IMR-90 (cell line): ENCODE measurements at regions not wholly inside any gene's neighbourhood (a gene's known extent, or its start where the extent isn't known, plus 50 kb on each side); places are given as distances from the start of the nearest gene placed in this dataset.

Source experiments
- ATAC-seq: fragments of 200-7000 bp; cut with Tn5 transposase; 2 replicates; pipeline ENCODE4 v1.9.1; 2020; ENCODE audit warnings: low read depth, mild to moderate bottlenecking, moderate library complexity
- BruUV-seq: library from RNA; stranded (reverse); fragments of 400-500 nt; replicated peaks from 2 replicates; lab custom pipeline; 2021; lab: Mats Ljungman, UMichigan
- CTCF ChIA-PET: fragments of 300-600 bp; formaldehyde crosslinking; extraction: SDS; loops from one replicate; lab custom pipeline; 2021; ENCODE audit warnings: antibody characterized with exemption; lab: Yijun Ruan, JAX
- POLR2A ChIA-PET: fragments of 300-600 bp; sonication (Branson Sonifier 250); formaldehyde crosslinking; loops from one replicate; lab custom pipeline; 2022; ENCODE audit warnings: antibody characterized with exemption; ENCODE audit not compliant: unreplicated experiment; lab: Charles Lee
- DNase-seq: peaks from one replicate; pipeline ENCODE4 v3.0.0; 2013
- H2AFZ ChIP-seq: replicated peaks from 2 replicates; pipeline ENCODE3; 2013; ENCODE audit warnings: low read length, mild to moderate bottlenecking; ENCODE audit not compliant: poor library complexity
- H2AK5ac ChIP-seq: 2 replicates; pipeline ENCODE4 v1.6.1; 2013; ENCODE audit warnings: low read depth, low read length, inconsistent platforms
- H2AK9ac ChIP-seq: replicated peaks from 2 replicates; pipeline ENCODE3; 2013; ENCODE audit warnings: mild to moderate bottlenecking, low read depth, low read length, moderate library complexity; ENCODE audit not compliant: poor library complexity
- H2BK120ac ChIP-seq: 2 replicates; pipeline ENCODE4 v1.6.1; 2013; ENCODE audit warnings: low read depth, low read length, inconsistent platforms
- H2BK15ac ChIP-seq: 3 replicates; pipeline ENCODE4 v1.6.1; 2013; ENCODE audit warnings: low read depth, low read length, inconsistent platforms
- H2BK20ac ChIP-seq: 2 replicates; pipeline ENCODE4 v1.6.1; 2013; ENCODE audit warnings: low read depth, mild to moderate bottlenecking, inconsistent platforms, low read length, moderate library complexity
- H2BK5ac ChIP-seq: 2 replicates; pipeline ENCODE4 v1.6.1; 2013; ENCODE audit warnings: mild to moderate bottlenecking, low read depth, low read length, inconsistent platforms; ENCODE audit not compliant: poor library complexity, severe bottlenecking
- H3K14ac ChIP-seq: replicated peaks from 2 replicates; pipeline ENCODE4 v1.6.1; 2013; ENCODE audit warnings: low read depth, low read length, inconsistent platforms
- H3K18ac ChIP-seq: 2 replicates; pipeline ENCODE4 v1.6.1; 2013; ENCODE audit warnings: low read depth, low read length, control low read depth
- H3K23ac ChIP-seq: 2 replicates; pipeline ENCODE4 v1.6.1; 2013; ENCODE audit warnings: low read depth, low read length, inconsistent platforms
- H3K27ac ChIP-seq: 2 replicates; pipeline ENCODE4 v1.5.1; 2013; ENCODE audit warnings: mild to moderate bottlenecking, control low read depth, low read length; ENCODE audit not compliant: insufficient read depth
- H3K27me3 ChIP-seq: 2 replicates; pipeline ENCODE4 v1.6.1; 2013; ENCODE audit warnings: low read length; ENCODE audit not compliant: control insufficient read depth, insufficient read depth
- H3K36me3 ChIP-seq: 2 replicates; pipeline ENCODE4 v1.6.1; 2013; ENCODE audit warnings: low read length, mixed read lengths; ENCODE audit not compliant: control insufficient read depth, insufficient read depth
- H3K4ac ChIP-seq: 2 replicates; pipeline ENCODE4 v1.6.1; 2013; ENCODE audit warnings: low read depth, low read length, inconsistent platforms
- H3K4me1 ChIP-seq: 2 replicates; pipeline ENCODE4 v1.6.1; 2013; ENCODE audit warnings: low read length, mixed read lengths; ENCODE audit not compliant: control insufficient read depth, insufficient read depth
- H3K4me2 ChIP-seq: 2 replicates; pipeline ENCODE4 v1.6.1; 2013; ENCODE audit warnings: low read depth, mild to moderate bottlenecking, control low read depth, low read length, moderate library complexity
- H3K4me3 ChIP-seq: 2 replicates; pipeline ENCODE4 v1.5.1; 2013; ENCODE audit warnings: low read depth, mild to moderate bottlenecking, control low read depth, low read length, moderate library complexity; ENCODE audit not compliant: insufficient read depth
- H3K56ac ChIP-seq: 2 replicates; pipeline ENCODE4 v1.6.1; 2013; ENCODE audit warnings: low read length, inconsistent platforms; ENCODE audit not compliant: insufficient read depth; ENCODE audit errors: extremely low read depth
- H3K79me1 ChIP-seq, 2 experiments: 2 replicates each; pipeline ENCODE4 v1.6.1; 2013; ENCODE audit warnings: low read length in 2 of 2, inconsistent platforms in 1 of 2, low read depth in 1 of 2
- H3K9ac ChIP-seq: 2 replicates; pipeline ENCODE4 v1.6.1; 2013; ENCODE audit warnings: low read depth, low read length, control low read depth
- H3K9me1 ChIP-seq: 2 replicates; pipeline ENCODE4 v1.6.1; 2013; ENCODE audit warnings: low read length, inconsistent platforms; ENCODE audit not compliant: insufficient read depth
- H3K9me3 ChIP-seq: 2 replicates; pipeline ENCODE4 v1.6.1; 2013; ENCODE audit warnings: low read length; ENCODE audit not compliant: control insufficient read depth, insufficient read depth
- H4K20me1 ChIP-seq: 2 replicates; pipeline ENCODE4 v1.6.1; 2013; ENCODE audit warnings: low read length, inconsistent platforms; ENCODE audit not compliant: insufficient read depth
- H4K5ac ChIP-seq: 2 replicates; pipeline ENCODE4 v1.6.1; 2013; ENCODE audit warnings: mild to moderate bottlenecking, low read depth, low read length, control low read depth
- H4K8ac ChIP-seq, 2 experiments: 2 replicates each; pipeline ENCODE4 v1.6.1; 2013; ENCODE audit warnings: low read depth in 2 of 2, low read length in 2 of 2, control low read depth in 1 of 2, inconsistent platforms in 1 of 2
- H4K91ac ChIP-seq: 2 replicates; pipeline ENCODE4 v1.6.1; 2013; ENCODE audit warnings: low read depth, low read length, inconsistent platforms; ENCODE audit not compliant: insufficient read depth
- BHLHE40 ChIP-seq: fragments of 150-350 bp; IDR thresholded peaks from 2 replicates; pipeline ENCODE4 v1.6.1; 2016; ENCODE audit warnings: mild to moderate bottlenecking, low read depth, low read length
- CEBPB ChIP-seq: IDR thresholded peaks from 2 replicates; pipeline ENCODE4 v1.6.1; 2012; ENCODE audit warnings: low read depth, low read length, improper control_type of control experiment
- MXI1 ChIP-seq: IDR thresholded peaks from 2 replicates; pipeline ENCODE4 v1.6.1; 2012; ENCODE audit warnings: low read depth, mild to moderate bottlenecking, low read length, moderate library complexity, borderline replicate concordance
- NFE2L2 ChIP-seq: fragments of 150-350 bp; IDR thresholded peaks from 2 replicates; pipeline ENCODE4 v1.6.1; 2016; ENCODE audit warnings: low read depth, mild to moderate bottlenecking, low read length
- POLR2A ChIP-seq: IDR thresholded peaks from 2 replicates; pipeline ENCODE4 v1.6.1; 2012; ENCODE audit warnings: mild to moderate bottlenecking, low read depth, low read length
- RCOR1 ChIP-seq: IDR thresholded peaks from 2 replicates; pipeline ENCODE4 v1.6.1; 2012; ENCODE audit warnings: mild to moderate bottlenecking, low read length, improper control_type of control experiment; ENCODE audit not compliant: insufficient replicate concordance
- RFX5 ChIP-seq: IDR thresholded peaks from 2 replicates; pipeline ENCODE4 v1.8.0; 2012; ENCODE audit warnings: low read depth, mild to moderate bottlenecking, low read length, moderate library complexity
- WGBS, 2 experiments: methylation state at CpG; one replicate each; pipeline versions ENCODE4 v1.1.5 to v1.1.7; 2013; ENCODE audit warnings: missing lambda C conversion rate in 2 of 2; ENCODE audit not compliant: insufficient read length in 1 of 2; ENCODE audit errors: extremely low coverage in 2 of 2; 5-methylcytosine and 5-hydroxymethylcytosine counted together
- dilution Hi-C: fragments of 300-500 bp; cut with HindIII; formaldehyde crosslinking; loops from one replicate; pipeline ENCODE4 v1.14.3; 2018; ENCODE audit warnings: low sequenced_read_pairs; ENCODE audit not compliant: unreplicated experiment
- in situ Hi-C: fragments of 300-500 bp; cut with MboI; formaldehyde crosslinking; loops from 3 replicates; pipeline ENCODE4 v1.14.3; 2019; ENCODE audit warnings: low sequenced_read_pairs, inconsistent platforms, mixed read lengths
- intact Hi-C: fragments of 100-400 bp; cut with micrococcal nuclease; formaldehyde crosslinking; loops from 2 replicates; pipeline ENCODE4 v1.10.0; 2022
- TF ChIP-seq, protein P1 (sequence below): fragments of 150-350 bp; IDR thresholded peaks from 2 replicates; pipeline ENCODE4 v1.6.1; 2017; ENCODE audit warnings: mild to moderate bottlenecking, antibody characterized with exemption, low read length, low read depth
- TF ChIP-seq, protein P2 (sequence below): fragments of 150-350 bp; IDR thresholded peaks from 2 replicates; pipeline ENCODE4 v1.6.1; 2016; ENCODE audit warnings: low read depth, mild to moderate bottlenecking, low read length, moderate library complexity, borderline replicate concordance
- TF ChIP-seq, protein P3 (sequence below): conservative IDR thresholded peaks from 2 replicates; pipeline ENCODE4 v1.5.1; 2012; ENCODE audit warnings: mild to moderate bottlenecking, low read depth, low read length, improper control_type of control experiment

DNA sequence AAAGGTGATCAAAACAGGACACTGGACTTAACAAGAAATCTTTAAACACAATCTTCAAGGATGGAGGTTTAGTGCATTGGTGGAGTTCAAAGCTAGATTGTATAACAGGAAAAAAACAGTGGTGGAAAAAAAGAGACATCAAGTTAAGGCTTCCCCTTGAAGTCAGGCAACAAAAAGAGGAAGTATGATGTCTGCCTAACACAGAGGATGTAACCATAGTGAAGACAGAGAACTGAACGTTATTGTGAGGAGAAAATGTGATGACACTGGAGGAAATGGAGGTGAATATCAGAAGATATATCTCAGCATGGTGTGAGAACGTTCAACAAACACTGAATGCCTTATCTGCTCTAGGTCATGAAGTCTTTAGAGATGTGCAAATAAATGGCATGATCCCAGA is 192.4 kb upstream of the AR start:
- Histone ChIP-seq H2BK20ac (no peak overlapping the region), H3K18ac (no peak overlapping the region), H2BK15ac (no peak overlapping the region), H4K91ac (no peak overlapping the region), H3K4me1 (no peaks in the 10 kb centered on the region), H2AFZ (no peak overlapping the region), H3K4ac (no peak overlapping the region), H3K27ac (no peak overlapping the region), H3K4me3 (no peak overlapping the region), H4K8ac (no peak overlapping the region), H3K9ac (no peak overlapping the region), H3K9me1 (no peaks in the 10 kb centered on the region), H4K20me1 (no peaks in the 10 kb centered on the region), H2AK5ac (no peak overlapping the region), H3K9me3 (no peaks in the 10 kb centered on the region), H2AK9ac (no peak overlapping the region), H3K27me3 (no peaks in the 10 kb centered on the region), H3K56ac (no peak overlapping the region), H3K36me3 (no peaks in the 10 kb centered on the region), H4K5ac (no peak overlapping the region), H3K79me1 (no peaks in the 10 kb centered on the region), H2BK120ac (no peak overlapping the region), H3K14ac (no peak overlapping the region), H2BK5ac (no peak overlapping the region), H3K4me2 (no peak overlapping the region), H3K23ac (no peak overlapping the region)
- dilution Hi-C loops (no loop called here), in situ Hi-C loops (no loop called here), intact Hi-C loops (no loop called here)
- TF ChIP-seq, protein P1, sequence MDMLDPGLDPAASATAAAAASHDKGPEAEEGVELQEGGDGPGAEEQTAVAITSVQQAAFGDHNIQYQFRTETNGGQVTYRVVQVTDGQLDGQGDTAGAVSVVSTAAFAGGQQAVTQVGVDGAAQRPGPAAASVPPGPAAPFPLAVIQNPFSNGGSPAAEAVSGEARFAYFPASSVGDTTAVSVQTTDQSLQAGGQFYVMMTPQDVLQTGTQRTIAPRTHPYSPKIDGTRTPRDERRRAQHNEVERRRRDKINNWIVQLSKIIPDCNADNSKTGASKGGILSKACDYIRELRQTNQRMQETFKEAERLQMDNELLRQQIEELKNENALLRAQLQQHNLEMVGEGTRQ: no peak
- TF ChIP-seq, protein P2, sequence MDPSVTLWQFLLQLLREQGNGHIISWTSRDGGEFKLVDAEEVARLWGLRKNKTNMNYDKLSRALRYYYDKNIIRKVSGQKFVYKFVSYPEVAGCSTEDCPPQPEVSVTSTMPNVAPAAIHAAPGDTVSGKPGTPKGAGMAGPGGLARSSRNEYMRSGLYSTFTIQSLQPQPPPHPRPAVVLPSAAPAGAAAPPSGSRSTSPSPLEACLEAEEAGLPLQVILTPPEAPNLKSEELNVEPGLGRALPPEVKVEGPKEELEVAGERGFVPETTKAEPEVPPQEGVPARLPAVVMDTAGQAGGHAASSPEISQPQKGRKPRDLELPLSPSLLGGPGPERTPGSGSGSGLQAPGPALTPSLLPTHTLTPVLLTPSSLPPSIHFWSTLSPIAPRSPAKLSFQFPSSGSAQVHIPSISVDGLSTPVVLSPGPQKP: no peak
- TF ChIP-seq BHLHE40: no peak
- TF ChIP-seq MXI1: no peak
- no peak for TF ChIP-seq NFE2L2
- no peak for TF ChIP-seq RFX5
- no peak for TF ChIP-seq RCOR1
- no peak for TF ChIP-seq CEBPB
- no peak for TF ChIP-seq POLR2A
- TF ChIP-seq, protein P3, sequence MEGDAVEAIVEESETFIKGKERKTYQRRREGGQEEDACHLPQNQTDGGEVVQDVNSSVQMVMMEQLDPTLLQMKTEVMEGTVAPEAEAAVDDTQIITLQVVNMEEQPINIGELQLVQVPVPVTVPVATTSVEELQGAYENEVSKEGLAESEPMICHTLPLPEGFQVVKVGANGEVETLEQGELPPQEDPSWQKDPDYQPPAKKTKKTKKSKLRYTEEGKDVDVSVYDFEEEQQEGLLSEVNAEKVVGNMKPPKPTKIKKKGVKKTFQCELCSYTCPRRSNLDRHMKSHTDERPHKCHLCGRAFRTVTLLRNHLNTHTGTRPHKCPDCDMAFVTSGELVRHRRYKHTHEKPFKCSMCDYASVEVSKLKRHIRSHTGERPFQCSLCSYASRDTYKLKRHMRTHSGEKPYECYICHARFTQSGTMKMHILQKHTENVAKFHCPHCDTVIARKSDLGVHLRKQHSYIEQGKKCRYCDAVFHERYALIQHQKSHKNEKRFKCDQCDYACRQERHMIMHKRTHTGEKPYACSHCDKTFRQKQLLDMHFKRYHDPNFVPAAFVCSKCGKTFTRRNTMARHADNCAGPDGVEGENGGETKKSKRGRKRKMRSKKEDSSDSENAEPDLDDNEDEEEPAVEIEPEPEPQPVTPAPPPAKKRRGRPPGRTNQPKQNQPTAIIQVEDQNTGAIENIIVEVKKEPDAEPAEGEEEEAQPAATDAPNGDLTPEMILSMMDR: no peak
- no TSS peak for BruUV-seq
- CTCF ChIA-PET: no interaction called here
- ATAC-seq (no peak), DNase-seq (no peak)
- 13% methylated on average over 1 of the region's 2 CpGs; no CpG with 5 or more reads in 1 of the 2 experiments for WGBS, 2 experiments
- POLR2A ChIA-PET: no interaction called here
